ENCODE measurements at regions not wholly inside any gene's neighbourhood (a gene's known extent, or its start where the extent isn't known, plus 50 kb on each side); places are given as distances from the start of the nearest gene placed in this dataset.

GRCh38 chr11:71194710-71195109, 57.7 kb downstream of the SHANK2 start:
- TF ChIP-seq CTCF (IDR thresholded peaks at IDR 0.05; ENCODE audit: insufficient read depth, low read length, poor library complexity, severe bottlenecking) (no peak), EZH2phosphoT487 (conservative IDR thresholded peaks at IDR 0.05; ENCODE audit: low read length) (no peak)
